ENCODE measurements at regions not wholly inside any gene's neighbourhood (a gene's known extent, or its start where the extent isn't known, plus 50 kb on each side); places are given as distances from the start of the nearest gene placed in this dataset.

GRCh38 chr1:30599721-30600120 is 123.7 kb downstream of the MATN1 start:
- DNase-seq, result no peak
- ChIA-PET CTCF (no interaction called here), POLR2A (no interaction called here)
- Mint-ChIP-seq H3K4me3 (no peak overlapping the region), H3K27me3 (peaks cover 5% of the 10 kb centered on the region), H3K9me3 (no peaks in the 10 kb centered on the region), H3K36me3 (ENCODE audit: low read depth) (no peaks in the 10 kb centered on the region), H3K27ac (no peak overlapping the region), H3K4me1 (no peaks in the 10 kb centered on the region)

GRCh38 chr1:30598571-30599114 is 124.7 kb downstream of the MATN1 start:
- H3K36me3 Mint-ChIP-seq (ENCODE audit: low read depth), result no peaks in the 10 kb centered on the region

GRCh38 chr1:30597711-30598110 is 125.7 kb downstream of the MATN1 start:
- no peaks in the 10 kb centered on the region for H3K9me3 Mint-ChIP-seq
- CTCF ChIA-PET, result no interaction called here
- H3K4me3 Mint-ChIP-seq, result no peak overlapping the region
- DNase-seq, result no peak
- H3K27ac Mint-ChIP-seq, result no peak overlapping the region
- H3K36me3 Mint-ChIP-seq (ENCODE audit: low read depth), result no peaks in the 10 kb centered on the region
- no peaks in the 10 kb centered on the region for H3K4me1 Mint-ChIP-seq
- H3K27me3 Mint-ChIP-seq, result peaks cover 15% of the 10 kb centered on the region
- POLR2A ChIA-PET, result no interaction called here

More at GRCh38 chr1:30598571-30599114, 124.7 kb downstream of the MATN1 start:
- ChIA-PET CTCF (no interaction called here), POLR2A (no interaction called here)
- DNase-seq, result no peak
- Mint-ChIP-seq H3K9me3 (no peaks in the 10 kb centered on the region), H3K4me1 (no peaks in the 10 kb centered on the region), H3K27ac (no peak overlapping the region), H3K4me3 (no peak overlapping the region), H3K27me3 (peaks cover 9% of the 10 kb centered on the region)

- ChIA-PET POLR2A (no interaction called here), CTCF (no interaction called here)
- no peaks in the 10 kb centered on the region for H3K36me3 Mint-ChIP-seq (ENCODE audit: low read depth)
- no peak overlapping the region for H3K4me3 Mint-ChIP-seq
- DNase-seq, result no peak
- H3K27me3 Mint-ChIP-seq, result peaks cover 22% of the 10 kb centered on the region
- no peaks in the 10 kb centered on the region for H3K4me1 Mint-ChIP-seq
- no peaks in the 10 kb centered on the region for H3K9me3 Mint-ChIP-seq
- H3K27ac Mint-ChIP-seq, result no peak overlapping the region
Observed at GRCh38 chr1:30596891-30597290, 126.5 kb downstream of the MATN1 start.

GRCh38 chr1:30596470-30596869 is 126.9 kb downstream of the MATN1 start:
- POLR2A ChIA-PET, result no interaction called here
- H3K4me3 Mint-ChIP-seq, result no peak overlapping the region
- no peaks in the 10 kb centered on the region for H3K36me3 Mint-ChIP-seq (ENCODE audit: low read depth)
- H3K9me3 Mint-ChIP-seq, result no peaks in the 10 kb centered on the region
- H3K27ac Mint-ChIP-seq, result no peak overlapping the region
- no peak for DNase-seq
- CTCF ChIA-PET, result no interaction called here
- H3K27me3 Mint-ChIP-seq, result peaks cover 25% of the 10 kb centered on the region
- no peaks in the 10 kb centered on the region for H3K4me1 Mint-ChIP-seq

GRCh38 chr1:30589083-30589482 is 134.3 kb downstream of the MATN1 start:
- H3K4me1 Mint-ChIP-seq, result no peaks in the 10 kb centered on the region
- POLR2A ChIA-PET, result no interaction called here
- H3K27me3 Mint-ChIP-seq, result peaks cover 32% of the 10 kb centered on the region
- no peaks in the 10 kb centered on the region for H3K36me3 Mint-ChIP-seq (ENCODE audit: low read depth)
- H3K27ac Mint-ChIP-seq, result no peak overlapping the region
- H3K4me3 Mint-ChIP-seq, result no peak overlapping the region
- CTCF ChIA-PET, result no interaction called here
- peaks cover 2% of the 10 kb centered on the region for H3K9me3 Mint-ChIP-seq
- no peak for DNase-seq

GRCh38 chr1:30588311-30589073 is 134.9 kb downstream of the MATN1 start:
- Mint-ChIP-seq H3K27ac (no peak overlapping the region), H3K36me3 (ENCODE audit: low read depth) (no peaks in the 10 kb centered on the region), H3K4me3 (no peak overlapping the region), H3K9me3 (peaks cover 6% of the 10 kb centered on the region), H3K27me3 (peaks cover 32% of the 10 kb centered on the region), H3K4me1 (no peaks in the 10 kb centered on the region)
- DNase-seq, result no peak
- POLR2A ChIA-PET, result no interaction called here
- CTCF ChIA-PET, result no interaction called here

GRCh38 chr1:30586671-30587070 is 136.7 kb downstream of the MATN1 start:
- ChIA-PET POLR2A (no interaction called here), CTCF (interaction anchor here (1.3 kb wide), 1 partner anchor 49 kb away, joined by 3 read pairs; no protein-coding TSS in a partner anchor)
- no peaks in the 10 kb centered on the region for H3K4me1 Mint-ChIP-seq
- no peak overlapping the region for H3K27ac Mint-ChIP-seq
- no peaks in the 10 kb centered on the region for H3K36me3 Mint-ChIP-seq (ENCODE audit: low read depth)
- H3K27me3 Mint-ChIP-seq, result peaks cover 25% of the 10 kb centered on the region
- no peak overlapping the region for H3K4me3 Mint-ChIP-seq
- DNase-seq, result no peak
- peaks cover 12% of the 10 kb centered on the region for H3K9me3 Mint-ChIP-seq

GRCh38 chr1:30579580-30579979 is 143.8 kb downstream of the MATN1 start:
- DNase-seq, result no peak
- ChIA-PET POLR2A (no interaction called here), CTCF (no interaction called here)
- Mint-ChIP-seq H3K9me3 (peaks cover 12% of the 10 kb centered on the region), H3K27ac (no peak overlapping the region), H3K27me3 (peaks cover 18% of the 10 kb centered on the region), H3K4me1 (no peaks in the 10 kb centered on the region), H3K36me3 (ENCODE audit: low read depth) (no peaks in the 10 kb centered on the region), H3K4me3 (no peak overlapping the region)

GRCh38 chr1:30575066-30575465 is 148.3 kb downstream of the MATN1 start:
- ChIA-PET CTCF (interaction anchor here (1.3 kb wide), 1 partner anchor 44 kb away, joined by 3 read pairs; no protein-coding TSS in a partner anchor), POLR2A (no interaction called here)
- no peaks in the 10 kb centered on the region for H3K36me3 Mint-ChIP-seq (ENCODE audit: low read depth)
- H3K4me1 Mint-ChIP-seq, result no peaks in the 10 kb centered on the region
- H3K27me3 Mint-ChIP-seq, result no peaks in the 10 kb centered on the region
- no peaks in the 10 kb centered on the region for H3K9me3 Mint-ChIP-seq
- DNase-seq, result no peak
- no peak overlapping the region for H3K4me3 Mint-ChIP-seq
- H3K27ac Mint-ChIP-seq, result no peak overlapping the region

- no peak overlapping the region for H3K4me3 Mint-ChIP-seq
- H3K27ac Mint-ChIP-seq, result no peak overlapping the region
- peaks cover 2% of the 10 kb centered on the region for H3K27me3 Mint-ChIP-seq
- POLR2A ChIA-PET, result no interaction called here
- no peaks in the 10 kb centered on the region for H3K36me3 Mint-ChIP-seq (ENCODE audit: low read depth)
- H3K9me3 Mint-ChIP-seq, result no peaks in the 10 kb centered on the region
- CTCF ChIA-PET, result no interaction called here
- no peaks in the 10 kb centered on the region for H3K4me1 Mint-ChIP-seq
- no peak for DNase-seq
Observed at GRCh38 chr1:30572192-30572591, 151.2 kb downstream of the MATN1 start.

GRCh38 chr1:30571380-30571779 is 152.0 kb downstream of the MATN1 start:
- POLR2A ChIA-PET, result no interaction called here
- Mint-ChIP-seq H3K4me1 (no peaks in the 10 kb centered on the region), H3K36me3 (ENCODE audit: low read depth) (no peaks in the 10 kb centered on the region), H3K9me3 (no peaks in the 10 kb centered on the region), H3K27me3 (peaks cover 2% of the 10 kb centered on the region), H3K27ac (no peak overlapping the region), H3K4me3 (no peak overlapping the region)
- DNase-seq, result no peak
- CTCF ChIA-PET, result no interaction called here

- Mint-ChIP-seq H3K27me3 (peaks cover 4% of the 10 kb centered on the region), H3K36me3 (ENCODE audit: low read depth) (no peaks in the 10 kb centered on the region)
Observed at GRCh38 chr1:30569384-30569783, 154.0 kb downstream of the MATN1 start.

GRCh38 chr1:30562559-30562958 is 160.8 kb downstream of the MATN1 start:
- Mint-ChIP-seq H3K4me1 (no peaks in the 10 kb centered on the region), H3K27me3 (peaks cover 7% of the 10 kb centered on the region), H3K27ac (no peak overlapping the region), H3K9me3 (peaks cover 8% of the 10 kb centered on the region), H3K4me3 (no peak overlapping the region), H3K36me3 (ENCODE audit: low read depth) (no peaks in the 10 kb centered on the region)
- ChIA-PET POLR2A (no interaction called here), CTCF (no interaction called here)
- no peak for DNase-seq

More at GRCh38 chr1:30569384-30569783, 154.0 kb downstream of the MATN1 start:
- Mint-ChIP-seq H3K4me1 (no peaks in the 10 kb centered on the region), H3K9me3 (no peaks in the 10 kb centered on the region), H3K4me3 (no peak overlapping the region), H3K27ac (no peak overlapping the region)
- no peak for DNase-seq
- ChIA-PET CTCF (no interaction called here), POLR2A (no interaction called here)
